SK-N-SH (cell line): ENCODE measurements at regions not wholly inside any gene's neighbourhood (a gene's known extent, or its start where the extent isn't known, plus 50 kb on each side); places are given as distances from the start of the nearest gene placed in this dataset.

Experiments used
- CTCF ChIA-PET: fragments of 300-600, 350-600 bp; formaldehyde crosslinking; extraction: SDS; loops from one replicate; lab custom pipeline; 2021; lab: Yijun Ruan, JAX
- POLR2A ChIA-PET: fragments of 350-600 bp; sonication (Branson Sonifier 250); formaldehyde crosslinking; extraction: SDS; loops from one replicate; lab custom pipeline; 2020; ENCODE audit warnings: antibody characterized with exemption, inconsistent platforms; lab: Yijun Ruan, JAX
- DNase-seq: peaks from one replicate; pipeline ENCODE4 v3.0.0; 2012
- H2AFZ ChIP-seq: fragments of 200-600 bp; sonication (generic); 2 replicates; pipeline ENCODE4 v1.8.1; 2016; ENCODE audit warnings: antibody characterized with exemption, mild to moderate bottlenecking, low read depth
- H3F3A ChIP-seq: fragments of 200-600 bp; sonication (generic); replicated peaks from 2 replicates; pipeline ENCODE3; 2016; ENCODE audit warnings: antibody characterized with exemption, mild to moderate bottlenecking; ENCODE audit not compliant: insufficient read depth
- H3K27ac ChIP-seq, 2 experiments: fragments of 200-500 bp in 1 of 2; fragments of 200-600 bp in 1 of 2; sonication (Bioruptor generic) in 1 of 2; sonication (generic), shearing (Covaris generic) in 1 of 2; 2 replicates each; pipeline versions ENCODE4 v1.5.1 to v1.6.1; 2014 to 2016; ENCODE audit warnings: low read depth in 2 of 2, inconsistent platforms in 1 of 2, low read length in 1 of 2, mild to moderate bottlenecking in 1 of 2, mixed read lengths in 1 of 2
- H3K27me3 ChIP-seq: fragments of 200-600 bp; sonication (generic), shearing (Covaris generic); 2 replicates; pipeline ENCODE4 v1.6.1; 2016; ENCODE audit warnings: mixed run types; ENCODE audit not compliant: insufficient read depth
- H3K36me3 ChIP-seq, 2 experiments: fragments of 200-500 bp in 1 of 2; fragments of 200-600 bp in 1 of 2; sonication (Bioruptor generic) in 1 of 2; sonication (generic) in 1 of 2; replicated peaks in 1 of 2; 2 replicates each; pipeline versions ENCODE3 to v1.5.1; 2014 to 2016; ENCODE audit warnings: low read length in 1 of 2, mild to moderate bottlenecking in 1 of 2; ENCODE audit not compliant: insufficient read depth in 2 of 2, control insufficient read depth in 1 of 2
- H3K4me1 ChIP-seq, 2 experiments: fragments of 200-500 bp in 1 of 2; fragments of 200-600 bp in 1 of 2; sonication (Bioruptor generic) in 1 of 2; sonication (generic), shearing (Covaris generic) in 1 of 2; 2 replicates each; pipeline versions ENCODE4 v1.5.1 to v1.6.1; 2014 to 2016; ENCODE audit warnings: low read depth in 1 of 2, low read length in 1 of 2, mixed run types in 1 of 2; ENCODE audit not compliant: insufficient read depth in 2 of 2, control insufficient read depth in 1 of 2
- H3K4me2 ChIP-seq: fragments of 200-600 bp; sonication (generic), shearing (Covaris generic); 2 replicates; pipeline ENCODE4 v1.6.1; 2017; ENCODE audit warnings: mixed run types
- H3K4me3 ChIP-seq, 2 experiments: fragments of 200-500 bp in 1 of 2; fragments of 200-600 bp in 1 of 2; sonication (Bioruptor generic) in 1 of 2; sonication (generic), shearing (Covaris generic) in 1 of 2; 2 replicates each; pipeline versions ENCODE4 v1.5.1 to v1.8.1; 2014 to 2016; ENCODE audit warnings: low read depth in 2 of 2, inconsistent platforms in 1 of 2, low read length in 1 of 2, mild to moderate bottlenecking in 1 of 2, mixed read lengths in 1 of 2, moderate library complexity in 1 of 2
- H3K79me2 ChIP-seq: fragments of 200-600 bp; sonication (generic); 2 replicates; pipeline ENCODE4 v1.8.1; 2017; ENCODE audit warnings: mild to moderate bottlenecking; ENCODE audit not compliant: insufficient read depth
- H3K9ac ChIP-seq: fragments of 200-600 bp; sonication (generic); 2 replicates; pipeline ENCODE4 v1.6.1; 2017; ENCODE audit warnings: mixed run types
- H3K9me2 ChIP-seq: fragments of 200-600 bp; sonication (generic); 2 replicates; pipeline ENCODE4 v1.6.1; 2017; ENCODE audit warnings: mixed run types
- H3K9me3 ChIP-seq: fragments of 200-600 bp; sonication (generic); 2 replicates; pipeline ENCODE4 v1.6.1; 2017; ENCODE audit warnings: mixed run types, mild to moderate bottlenecking, moderate library complexity
- H4K20me1 ChIP-seq: fragments of 200-600 bp; sonication (generic); 2 replicates; pipeline ENCODE4 v1.6.1; 2017; ENCODE audit warnings: mild to moderate bottlenecking, mixed run types; ENCODE audit not compliant: insufficient read depth
- EZH2phosphoT487 ChIP-seq: fragments of 200-600 bp; sonication (generic); IDR thresholded peaks from 2 replicates; pipeline ENCODE4 v1.6.1; 2017; ENCODE audit warnings: low read depth, mixed run types, mild to moderate bottlenecking, antibody characterized with exemption, moderate library complexity, borderline replicate concordance
- FOSL2 ChIP-seq: IDR thresholded peaks from 2 replicates; pipeline ENCODE4 v1.4.0; 2012; ENCODE audit warnings: low read depth, mild to moderate bottlenecking, moderate library complexity, borderline replicate concordance
- FOXM1 ChIP-seq: IDR thresholded peaks from 2 replicates; pipeline ENCODE4 v1.4.0; 2012; ENCODE audit warnings: low read depth, mild to moderate bottlenecking
- GATA2 ChIP-seq: sonication (generic); formaldehyde crosslinking; IDR thresholded peaks from 2 replicates; pipeline ENCODE4 v1.5.0; 2020; ENCODE audit warnings: mild to moderate bottlenecking, missing genetic modification reagents
- JUND ChIP-seq: IDR thresholded peaks from 2 replicates; pipeline ENCODE4 v1.4.0; 2012
- MEF2A ChIP-seq: IDR thresholded peaks from 2 replicates; pipeline ENCODE4 v1.4.0; 2012; ENCODE audit warnings: low read depth, borderline replicate concordance
- NFIC ChIP-seq: IDR thresholded peaks from 2 replicates; pipeline ENCODE4 v1.4.0; 2012; ENCODE audit warnings: borderline replicate concordance
- NRF1 ChIP-seq: IDR thresholded peaks from 2 replicates; pipeline ENCODE4 v1.6.1; 2012; ENCODE audit warnings: low read depth, mild to moderate bottlenecking, low read length
- RCOR1 ChIP-seq: fragments of 150-350 bp; IDR thresholded peaks from 2 replicates; pipeline ENCODE4 v1.6.1; 2017; ENCODE audit warnings: antibody characterized with exemption, low read length
- REST ChIP-seq: IDR thresholded peaks from 2 replicates; pipeline ENCODE4 v1.6.1; 2012; ENCODE audit warnings: mild to moderate bottlenecking, low read depth, low read length, moderate library complexity
- SIN3A ChIP-seq: IDR thresholded peaks from 2 replicates; pipeline ENCODE4 v1.6.1; 2012; ENCODE audit warnings: low read depth, mild to moderate bottlenecking, low read length, moderate library complexity, borderline replicate concordance
- SMC3 ChIP-seq: IDR thresholded peaks from 2 replicates; pipeline ENCODE4 v1.6.1; 2012; ENCODE audit warnings: low read depth, low read length, improper control_type of control experiment
- TCF12 ChIP-seq: IDR thresholded peaks from 2 replicates; pipeline ENCODE4 v1.4.0; 2012
- TEAD4 ChIP-seq: IDR thresholded peaks from 2 replicates; pipeline ENCODE4 v1.4.0; 2012; ENCODE audit warnings: mild to moderate bottlenecking, borderline replicate concordance; ENCODE audit not compliant: insufficient read depth
- YY1 ChIP-seq: IDR thresholded peaks from 2 replicates; pipeline ENCODE4 v1.4.0; 2012; ENCODE audit warnings: low read depth, mild to moderate bottlenecking
- ZBTB33 ChIP-seq: IDR thresholded peaks from 2 replicates; pipeline ENCODE4 v1.4.0; 2012; ENCODE audit warnings: low read depth, borderline replicate concordance
- WGBS: methylation state at CpG from one replicate; pipeline ENCODE4 v1.1.6; 2017; ENCODE audit warnings: low lambda C conversion rate; 5-methylcytosine and 5-hydroxymethylcytosine counted together
- TF ChIP-seq, protein P1 (sequence below): IDR thresholded peaks from 2 replicates; pipeline ENCODE4 v1.4.0; 2012; ENCODE audit warnings: low read depth
- TF ChIP-seq, protein P2 (sequence below): fragments of 150-350 bp; IDR thresholded peaks from 2 replicates; pipeline ENCODE4 v1.6.1; 2017; ENCODE audit warnings: antibody characterized with exemption, low read length, low read depth, borderline replicate concordance

- POLR2A ChIA-PET = no interaction called here
- H3K36me3 ChIP-seq = no peaks in the 10 kb centered on the region
- no peaks in the 10 kb centered on the region for H3K79me2 ChIP-seq
Observed at GRCh38 chr1:10935246-10935645, 77.2 kb upstream of the TARDBP start.

More at GRCh38 chr1:10935246-10935645, 77.2 kb upstream of the TARDBP start:
- WGBS = 65% methylated on average over 8 of the region's 8 CpGs
- no peaks in the 10 kb centered on the region for H4K20me1 ChIP-seq
- H3K4me1 ChIP-seq = peaks cover 0 to 14% of the 10 kb centered on the region in 2 experiments; a peak in 1 of 4 replicates
- no peaks in the 10 kb centered on the region for H3K27me3 ChIP-seq
- no peaks in the 10 kb centered on the region for H3K9me3 ChIP-seq
- H3K4me3 ChIP-seq = no peak overlapping the region
- no peak overlapping the region for H3K27ac ChIP-seq
- no peak overlapping the region for H3K4me2 ChIP-seq
- H2AFZ ChIP-seq = no peak overlapping the region
- H3K9me2 ChIP-seq = no peaks in the 10 kb centered on the region
- H3K9ac ChIP-seq = no peak overlapping the region
- CTCF ChIA-PET = interaction anchor here (1.0 to 3.6 kb wide), 3 partner anchors 12 to 68 kb away, joined by 3 to 10 read pairs (median 4); no protein-coding TSS in a partner anchor
- TF ChIP-seq, protein P1, sequence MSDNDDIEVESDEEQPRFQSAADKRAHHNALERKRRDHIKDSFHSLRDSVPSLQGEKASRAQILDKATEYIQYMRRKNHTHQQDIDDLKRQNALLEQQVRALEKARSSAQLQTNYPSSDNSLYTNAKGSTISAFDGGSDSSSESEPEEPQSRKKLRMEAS = no peak
- no peak for TF ChIP-seq GATA2 (CRISPR knock-in tag)
- no peak for TF ChIP-seq EZH2phosphoT487
- TF ChIP-seq SMC3 = no peak
- TF ChIP-seq TEAD4 = no peak
- TF ChIP-seq RCOR1 = no peak
- no peak for TF ChIP-seq NFIC
- no peak for TF ChIP-seq MEF2A
- no peak for TF ChIP-seq FOXM1
- no peak for TF ChIP-seq YY1
- TF ChIP-seq, protein P2, sequence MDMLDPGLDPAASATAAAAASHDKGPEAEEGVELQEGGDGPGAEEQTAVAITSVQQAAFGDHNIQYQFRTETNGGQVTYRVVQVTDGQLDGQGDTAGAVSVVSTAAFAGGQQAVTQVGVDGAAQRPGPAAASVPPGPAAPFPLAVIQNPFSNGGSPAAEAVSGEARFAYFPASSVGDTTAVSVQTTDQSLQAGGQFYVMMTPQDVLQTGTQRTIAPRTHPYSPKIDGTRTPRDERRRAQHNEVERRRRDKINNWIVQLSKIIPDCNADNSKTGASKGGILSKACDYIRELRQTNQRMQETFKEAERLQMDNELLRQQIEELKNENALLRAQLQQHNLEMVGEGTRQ = no peak
- TF ChIP-seq ZBTB33 = no peak
- TF ChIP-seq JUND = no peak
- no peak for TF ChIP-seq REST
- TF ChIP-seq SIN3A = no peak
- TF ChIP-seq TCF12 = no peak
- no peak for TF ChIP-seq FOSL2
- no peak for TF ChIP-seq NRF1
- no peak for DNase-seq
- no peaks in the 10 kb centered on the region for H3F3A ChIP-seq
